ENCODE measurements at regions not wholly inside any gene's neighbourhood (a gene's known extent, or its start where the extent isn't known, plus 50 kb on each side); places are given as distances from the start of the nearest gene placed in this dataset.

DNA sequence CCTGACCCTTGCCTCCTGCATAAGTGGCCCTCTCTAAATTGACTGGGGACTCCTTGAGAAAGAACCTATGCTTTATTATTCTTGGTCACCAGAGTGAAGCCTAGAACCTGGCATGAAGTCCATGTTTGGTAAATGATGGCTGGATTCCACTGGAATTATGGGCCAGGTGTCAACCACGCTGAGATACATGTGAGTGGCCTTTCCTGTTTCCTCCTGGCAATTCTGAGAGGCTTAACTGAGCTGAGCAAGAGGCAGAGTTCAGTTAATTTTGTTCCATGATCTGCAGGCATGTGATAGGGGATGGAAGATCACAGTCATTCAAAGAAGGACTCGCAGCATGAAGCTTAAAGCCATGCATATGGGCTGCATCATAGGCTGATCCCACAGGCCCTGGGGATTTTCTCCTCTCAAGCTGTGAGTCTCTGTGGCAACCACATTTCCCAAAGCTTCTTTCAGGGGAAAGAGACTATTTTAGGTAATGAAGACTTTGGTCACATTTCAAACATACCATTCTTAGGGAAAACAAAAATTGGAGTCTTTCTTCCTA lies 69.4 kb upstream of the CLNK start:
- TF ChIP-seq CTCF (IDR thresholded peaks at IDR 0.05) (no peak), EP300 (IDR thresholded peaks at IDR 0.05; ENCODE audit: low read depth) (no peak), POLR2AphosphoS5 (IDR thresholded peaks at IDR 0.05) (no peak), POLR2A (IDR thresholded peaks at IDR 0.05) (no peak)
